Keratinocyte (primary cell): ENCODE measurements at regions not wholly inside any gene's neighbourhood (a gene's known extent, or its start where the extent isn't known, plus 50 kb on each side); places are given as distances from the start of the nearest gene placed in this dataset.

Experiments
- EZH2 ChIP-seq: IDR thresholded peaks from one replicate; pipeline ENCODE4 v1.6.1; 2012; ENCODE audit warnings: inconsistent platforms, mild to moderate bottlenecking, low read length, moderate library complexity
- TF ChIP-seq, protein P1 (sequence below), 3 experiments: IDR thresholded peaks in 1 of 3; conservative IDR thresholded peaks in 1 of 3; optimal IDR thresholded peaks in 1 of 3; 2 replicates in 2 of 3; 3 replicates in 1 of 3; pipeline versions ENCODE3 to v1.5.1; 2011; ENCODE audit warnings: low read length in 3 of 3, mild to moderate bottlenecking in 3 of 3, moderate library complexity in 2 of 3, control low read depth in 1 of 3, inconsistent platforms in 1 of 3; ENCODE audit not compliant: insufficient read depth in 2 of 3; ENCODE audit errors: extremely low read depth in 1 of 3

DNA sequence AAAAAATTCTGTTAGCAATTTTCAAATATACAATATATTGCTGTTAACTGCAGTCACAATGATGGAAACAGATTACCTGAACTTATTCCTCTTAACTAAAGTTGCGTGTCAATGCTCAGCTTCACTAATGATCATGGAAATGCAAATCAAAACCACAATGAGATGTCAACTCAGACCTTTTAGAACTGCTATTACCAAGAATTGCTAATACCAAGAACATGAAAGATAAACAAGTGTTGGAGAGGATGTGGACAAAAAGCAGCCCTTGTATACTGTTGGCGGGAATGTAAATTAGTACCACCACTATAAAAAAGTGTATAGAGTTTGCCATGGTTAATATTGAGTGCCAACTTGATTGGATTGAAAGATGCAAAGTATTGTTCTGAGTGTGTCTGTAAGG, 1409.7 kb upstream of the CDH18 start:
- TF ChIP-seq, protein P1, sequence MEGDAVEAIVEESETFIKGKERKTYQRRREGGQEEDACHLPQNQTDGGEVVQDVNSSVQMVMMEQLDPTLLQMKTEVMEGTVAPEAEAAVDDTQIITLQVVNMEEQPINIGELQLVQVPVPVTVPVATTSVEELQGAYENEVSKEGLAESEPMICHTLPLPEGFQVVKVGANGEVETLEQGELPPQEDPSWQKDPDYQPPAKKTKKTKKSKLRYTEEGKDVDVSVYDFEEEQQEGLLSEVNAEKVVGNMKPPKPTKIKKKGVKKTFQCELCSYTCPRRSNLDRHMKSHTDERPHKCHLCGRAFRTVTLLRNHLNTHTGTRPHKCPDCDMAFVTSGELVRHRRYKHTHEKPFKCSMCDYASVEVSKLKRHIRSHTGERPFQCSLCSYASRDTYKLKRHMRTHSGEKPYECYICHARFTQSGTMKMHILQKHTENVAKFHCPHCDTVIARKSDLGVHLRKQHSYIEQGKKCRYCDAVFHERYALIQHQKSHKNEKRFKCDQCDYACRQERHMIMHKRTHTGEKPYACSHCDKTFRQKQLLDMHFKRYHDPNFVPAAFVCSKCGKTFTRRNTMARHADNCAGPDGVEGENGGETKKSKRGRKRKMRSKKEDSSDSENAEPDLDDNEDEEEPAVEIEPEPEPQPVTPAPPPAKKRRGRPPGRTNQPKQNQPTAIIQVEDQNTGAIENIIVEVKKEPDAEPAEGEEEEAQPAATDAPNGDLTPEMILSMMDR (optimal IDR thresholded peaks at IDR 0.05 in 1 of 3, IDR thresholded peaks at IDR 0.05 in 1 of 3, conservative IDR thresholded peaks at IDR 0.05 in 1 of 3; ENCODE audit: extremely low read depth in 1 of 3, insufficient read depth in 2 of 3, low read length in 3 of 3): no peak
- no peak for TF ChIP-seq EZH2
